Right lung (tissue), 2 donors: ENCODE measurements at regions not wholly inside any gene's neighbourhood (a gene's known extent, or its start where the extent isn't known, plus 50 kb on each side); places are given as distances from the start of the nearest gene placed in this dataset.
"Not testable (repeated sequence)": the region's sequence is repeated elsewhere in the genome, so short reads cannot be mapped to it uniquely, and the experiment has no call there.

Experiments
- DNase-seq, 2 donors: peaks; one replicate each; pipeline ENCODE4 v3.0.0-alpha.2; 2013

- no peak for DNase-seq
Measured at GRCh38 chr4:42205541-42205940, 53.1 kb upstream of the BEND4 start.

GRCh38 chr4:42216664-42217063 lies 64.2 kb upstream of the BEND4 start:
- no peak for DNase-seq

GRCh38 chr4:42225286-42225685 lies 72.8 kb upstream of the BEND4 start:
- no peak for DNase-seq

GRCh38 chr4:42234817-42235216 lies 82.4 kb upstream of the BEND4 start:
- DNase-seq, result no peak

GRCh38 chr4:42235304-42236021 lies 83.0 kb upstream of the BEND4 start:
- no peak for DNase-seq

GRCh38 chr4:42237010-42237409 lies 84.6 kb upstream of the BEND4 start:
- DNase-seq, result no peak

- no peak for DNase-seq
Measured at GRCh38 chr4:42237451-42237850, 85.0 kb upstream of the BEND4 start.

- peak; percentile 1 to 6 for DNase-seq
Measured at GRCh38 chr4:42248972-42249371, 96.5 kb upstream of the BEND4 start.

GRCh38 chr4:42252315-42252714 lies 99.9 kb upstream of the BEND4 start:
- DNase-seq, result no peak

GRCh38 chr4:42257645-42258044 lies 105.2 kb upstream of the BEND4 start:
- not testable (repeated sequence) for DNase-seq

GRCh38 chr4:42262701-42263490 lies 110.4 kb upstream of the BEND4 start:
- DNase-seq, result no peak

- DNase-seq, result no peak
Measured at GRCh38 chr4:42265782-42266602, 113.5 kb upstream of the BEND4 start.

GRCh38 chr4:42267724-42268123 lies 115.3 kb upstream of the BEND4 start:
- no peak for DNase-seq

GRCh38 chr4:42268824-42269223 lies 116.4 kb upstream of the BEND4 start:
- no peak for DNase-seq

GRCh38 chr4:42271096-42271495 lies 118.6 kb upstream of the BEND4 start:
- DNase-seq, result no peak

GRCh38 chr4:42277291-42277690 lies 120.0 kb upstream of the SHISA3 start:
- no peak for DNase-seq

- DNase-seq, result no peak
Measured at GRCh38 chr4:42278709-42279324, 118.5 kb upstream of the SHISA3 start.

GRCh38 chr4:42280327-42281095 lies 116.8 kb upstream of the SHISA3 start:
- DNase-seq, result no peak

- no peak for DNase-seq
Measured at GRCh38 chr4:42281324-42282020, 115.8 kb upstream of the SHISA3 start.

GRCh38 chr4:42282081-42282901 lies 115.0 kb upstream of the SHISA3 start:
- DNase-seq, result peak; percentile 71 to 82
